HEK293 (cell line): ENCODE measurements at regions not wholly inside any gene's neighbourhood (a gene's known extent, or its start where the extent isn't known, plus 50 kb on each side); places are given as distances from the start of the nearest gene placed in this dataset.
A peak's percentile ranks its signal among the peaks of the same experiment; 100 is the strongest.

Source experiments
- CTCF ChIA-PET: fragments of 350-600 bp; formaldehyde crosslinking; extraction: SDS; loops from one replicate; lab custom pipeline; 2021; ENCODE audit warnings: antibody characterized with exemption; lab: Yijun Ruan, JAX
- POLR2A ChIA-PET: fragments of 300-600 bp; formaldehyde crosslinking; extraction: SDS; loops from one replicate; lab custom pipeline; 2020; ENCODE audit warnings: antibody characterized with exemption, inconsistent platforms; lab: Yijun Ruan, JAX
- H3K27ac ChIP-seq: fragments of 200-500 bp; sonication (Bioruptor generic); 2 replicates; pipeline ENCODE4 v1.5.1; 2014; ENCODE audit warnings: low read depth, low read length, control low read depth, inconsistent platforms; ENCODE audit errors: extremely low read depth
- H3K36me3 ChIP-seq, 2 experiments: fragments of 200-500 bp in 1 of 2; sonication (Bioruptor generic) in 1 of 2; 1 replicate in 1 of 2; 2 replicates in 1 of 2; pipeline ENCODE4 v1.5.1; 2014 to 2017; ENCODE audit warnings: inconsistent platforms in 2 of 2, low read length in 2 of 2; ENCODE audit not compliant: control insufficient read depth in 2 of 2, insufficient read depth in 1 of 2
- H3K4me1 ChIP-seq: fragments of 200-500 bp; sonication (Bioruptor generic); 2 replicates; pipeline ENCODE4 v1.5.1; 2014; ENCODE audit warnings: mild to moderate bottlenecking, low read length, inconsistent platforms; ENCODE audit not compliant: control insufficient read depth, insufficient read depth
- H3K4me3 ChIP-seq: 2 replicates; pipeline ENCODE4 v1.5.1; 2011; ENCODE audit warnings: low read depth, mild to moderate bottlenecking, control low read depth, low read length, moderate library complexity
- H3K9me3 ChIP-seq: fragments of 200-500 bp; sonication (Bioruptor generic); 2 replicates; pipeline ENCODE4 v1.5.1; 2014; ENCODE audit warnings: low read depth, low read length, inconsistent platforms; ENCODE audit not compliant: control insufficient read depth, insufficient read depth
- IKZF3 ChIP-seq: fragments of 450-650 bp; IDR thresholded peaks from 2 replicates; pipeline ENCODE4 v1.5.0; 2018; ENCODE audit warnings: missing biosample characterization, mild to moderate bottlenecking, missing genetic modification characterization, moderate library complexity
- OSR2 ChIP-seq: fragments of 450-650 bp; formaldehyde crosslinking; IDR thresholded peaks from 2 replicates; pipeline ENCODE4 v1.5.1; 2016; ENCODE audit warnings: missing biosample characterization, missing genetic modification characterization
- PBX3 ChIP-seq: sonication (generic); formaldehyde crosslinking; IDR thresholded peaks from 2 replicates; pipeline ENCODE4 v1.8.1; 2022; ENCODE audit warnings: mild to moderate bottlenecking, moderate library complexity, missing genetic modification reagents
- RBAK ChIP-seq: fragments of 450-650 bp; formaldehyde crosslinking; IDR thresholded peaks from 2 replicates; pipeline ENCODE4 v1.5.1; 2016; ENCODE audit warnings: missing biosample characterization, missing genetic modification characterization
- SETDB1 ChIP-seq: IDR thresholded peaks from one replicate; pipeline ENCODE4 v1.6.1; 2017; ENCODE audit warnings: mild to moderate bottlenecking, low read length, moderate library complexity, mixed read lengths; ENCODE audit not compliant: insufficient read length
- TRIM28 ChIP-seq: IDR thresholded peaks from 2 replicates; pipeline ENCODE4 v1.6.1; 2011; ENCODE audit warnings: low read length, control low read depth, borderline replicate concordance
- ZBTB1 ChIP-seq: fragments of 450-650 bp; formaldehyde crosslinking; IDR thresholded peaks from 2 replicates; pipeline ENCODE4 v1.5.1; 2016; ENCODE audit warnings: missing biosample characterization, missing genetic modification characterization
- ZBTB44 ChIP-seq: fragments of 450-650 bp; IDR thresholded peaks from 2 replicates; pipeline ENCODE4 v1.5.1; 2018; ENCODE audit warnings: missing biosample characterization, mild to moderate bottlenecking, missing genetic modification characterization
- ZNF148 ChIP-seq: fragments of 450-650 bp; formaldehyde crosslinking; IDR thresholded peaks from 2 replicates; pipeline ENCODE4 v1.5.0; 2017; ENCODE audit warnings: missing biosample characterization, missing genetic modification characterization, borderline replicate concordance
- ZNF280D ChIP-seq: fragments of 450-650 bp; formaldehyde crosslinking; IDR thresholded peaks from 2 replicates; pipeline ENCODE4 v1.5.1; 2016; ENCODE audit warnings: missing biosample characterization, missing genetic modification characterization
- ZNF404 ChIP-seq: fragments of 450-650 bp; formaldehyde crosslinking; IDR thresholded peaks from 2 replicates; pipeline ENCODE4 v1.5.1; 2017; ENCODE audit warnings: missing biosample characterization, missing genetic modification characterization
- ZNF449 ChIP-seq: fragments of 450-650 bp; formaldehyde crosslinking; IDR thresholded peaks from 2 replicates; pipeline ENCODE4 v1.5.1; 2017; ENCODE audit warnings: missing biosample characterization, mild to moderate bottlenecking, missing genetic modification characterization, moderate library complexity
- ZNF513 ChIP-seq: fragments of 450-650 bp; IDR thresholded peaks from 2 replicates; pipeline ENCODE4 v1.5.1; 2018; ENCODE audit warnings: missing biosample characterization, missing genetic modification characterization
- ZNF654 ChIP-seq: fragments of 450-650 bp; formaldehyde crosslinking; IDR thresholded peaks from 2 replicates; pipeline ENCODE4 v1.5.1; 2016; ENCODE audit warnings: low read depth, missing biosample characterization, missing genetic modification characterization
- ZNF704 ChIP-seq: fragments of 450-650 bp; formaldehyde crosslinking; IDR thresholded peaks from 2 replicates; pipeline ENCODE4 v1.5.1; 2016; ENCODE audit warnings: missing biosample characterization, missing genetic modification characterization
- ZNF776 ChIP-seq: fragments of 450-650 bp; formaldehyde crosslinking; IDR thresholded peaks from 2 replicates; pipeline ENCODE4 v1.5.0; 2017; ENCODE audit warnings: missing biosample characterization, missing genetic modification characterization, borderline replicate concordance
- ZSCAN5A ChIP-seq: fragments of 450-650 bp; formaldehyde crosslinking; IDR thresholded peaks from 2 replicates; pipeline ENCODE4 v1.5.1; 2016; ENCODE audit warnings: missing biosample characterization, missing genetic modification characterization

GRCh38 chr12:115712676-115713075, 564.8 kb downstream of the MED13L start:
- Histone ChIP-seq H3K27ac (no peak overlapping the region), H3K9me3 (no peaks in the 10 kb centered on the region), H3K36me3 (no peaks in the 10 kb centered on the region), H3K4me1 (no peaks in the 10 kb centered on the region), H3K4me3 (no peak overlapping the region)
- ChIA-PET POLR2A (no interaction called here), CTCF (interaction anchor here (0.7 kb wide), 1 partner anchor 730 kb away, joined by 3 read pairs; no protein-coding TSS in a partner anchor)
- TF ChIP-seq IKZF3: no peak
- no peak for TF ChIP-seq ZNF513 (tag by site-specific recombination)
- TF ChIP-seq ZNF654: no peak
- TF ChIP-seq ZNF704 (tag by site-specific recombination): no peak
- TF ChIP-seq TRIM28: no peak
- no peak for TF ChIP-seq ZNF404 (tag by site-specific recombination)
- TF ChIP-seq ZNF776 (tag by site-specific recombination): no peak
- TF ChIP-seq ZBTB44 (tag by site-specific recombination): no peak
- TF ChIP-seq ZSCAN5A (tag by site-specific recombination): no peak
- TF ChIP-seq ZNF449: no peak
- TF ChIP-seq PBX3: no peak
- TF ChIP-seq ZBTB1: no peak

- ChIA-PET POLR2A (no interaction called here), CTCF (no interaction called here)
- TF ChIP-seq RBAK: no peak
- peak; percentile 67 for TF ChIP-seq SETDB1
- TF ChIP-seq ZNF280D: 0 out of 2 replicates have a peak, but pooled peaks have one; percentile 53
- TF ChIP-seq OSR2: peak; percentile 58; the same call in 1 of the 2 replicates
- TF ChIP-seq ZNF148 (tag by site-specific recombination): peak; percentile 45; the same call in 1 of the 2 replicates
- no peaks in the 10 kb centered on the region for H3K4me1 ChIP-seq
- no peaks in the 10 kb centered on the region for H3K9me3 ChIP-seq
- no peaks in the 10 kb centered on the region for H3K36me3 ChIP-seq
- no peak overlapping the region for H3K4me3 ChIP-seq
- H3K27ac ChIP-seq: no peak overlapping the region
Measured at GRCh38 chr12:115710104-115710564, 567.4 kb downstream of the MED13L start.
